NAMALWA (cell line): ENCODE measurements at regions not wholly inside any gene's neighbourhood (a gene's known extent, or its start where the extent isn't known, plus 50 kb on each side); places are given as distances from the start of the nearest gene placed in this dataset.
"Not testable (repeated sequence)": the region's sequence is repeated elsewhere in the genome, so short reads cannot be mapped to it uniquely, and the experiment has no call there.

Experiments used
- DNase-seq: peaks from one replicate; pipeline ENCODE4 v3.0.0-alpha.2; 2015; ENCODE audit warnings: low spot score

DNA sequence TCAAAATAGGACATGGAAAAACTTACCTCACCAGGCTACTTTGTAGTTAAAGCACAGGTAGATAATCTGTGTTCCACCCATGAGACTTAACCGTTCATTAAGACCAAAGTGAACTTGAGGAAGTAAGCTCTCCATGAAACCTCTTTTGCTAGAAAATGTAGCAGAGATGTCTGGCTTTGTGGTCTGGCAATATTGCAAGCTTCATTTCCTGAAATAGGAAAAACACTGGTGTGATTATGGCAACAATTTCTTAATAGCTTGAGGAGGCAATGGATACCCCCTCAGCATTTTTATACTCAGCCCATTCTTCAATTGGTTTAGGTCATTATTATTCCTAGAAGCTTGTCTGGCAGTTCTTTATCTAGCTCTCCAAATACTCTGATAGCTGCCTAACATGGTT, 957.3 kb downstream of the IGSF11 start:
- DNase-seq, result no peak

DNA sequence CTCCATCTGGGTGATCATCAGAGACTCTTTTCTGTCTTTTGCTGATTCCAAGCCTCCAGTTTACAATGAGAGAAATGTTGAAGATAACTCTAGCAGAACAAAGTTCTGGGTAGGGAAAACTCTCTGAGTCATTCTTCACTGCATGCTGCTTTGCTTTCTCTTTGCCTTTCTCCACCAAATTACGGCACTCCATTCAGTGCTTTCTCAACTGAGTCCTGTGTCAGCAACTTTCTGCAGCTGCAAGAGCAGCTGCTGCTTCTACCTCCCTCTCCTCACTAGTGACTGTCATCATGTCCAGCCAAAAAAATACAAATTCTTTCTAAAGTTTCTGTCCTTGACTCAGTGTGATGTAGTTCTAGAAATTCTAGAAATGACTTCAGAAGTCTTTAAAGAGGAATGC, 953.8 kb downstream of the IGSF11 start:
- no peak for DNase-seq

GRCh38 chr3:118088696-118089095, 946.0 kb downstream of the IGSF11 start:
- DNase-seq, result no peak

- no peak for DNase-seq
Measured at GRCh38 chr3:118089563-118089962, 945.1 kb downstream of the IGSF11 start.

GRCh38 chr3:118097226-118097625, 937.4 kb downstream of the IGSF11 start:
- DNase-seq, result no peak

- DNase-seq, result no peak
Measured at GRCh38 chr3:118097660-118098059, 937.0 kb downstream of the IGSF11 start.

GRCh38 chr3:118098827-118099226, 935.8 kb downstream of the IGSF11 start:
- DNase-seq, result no peak

DNA sequence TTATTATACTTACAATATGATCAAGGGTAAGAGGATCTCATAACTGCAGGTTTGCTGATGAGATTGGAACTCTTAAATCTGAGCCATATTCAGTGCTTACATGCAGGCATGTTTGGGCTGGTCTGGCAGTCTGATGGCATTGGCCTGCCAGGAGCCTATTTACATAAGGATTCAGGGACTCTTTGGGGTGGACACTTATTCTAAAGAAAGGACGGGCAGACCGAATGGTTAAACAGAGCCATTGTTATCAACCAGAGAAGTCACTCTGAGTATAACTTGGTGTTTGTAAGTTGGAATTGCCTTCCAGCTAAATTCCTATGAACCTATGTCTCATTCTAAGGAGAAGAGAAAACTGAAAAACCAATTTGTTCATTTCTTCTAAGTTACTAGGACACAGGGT, 932.8 kb downstream of the IGSF11 start:
- DNase-seq, result no peak

GRCh38 chr3:118102737-118103136, 931.9 kb downstream of the IGSF11 start:
- no peak for DNase-seq

DNA sequence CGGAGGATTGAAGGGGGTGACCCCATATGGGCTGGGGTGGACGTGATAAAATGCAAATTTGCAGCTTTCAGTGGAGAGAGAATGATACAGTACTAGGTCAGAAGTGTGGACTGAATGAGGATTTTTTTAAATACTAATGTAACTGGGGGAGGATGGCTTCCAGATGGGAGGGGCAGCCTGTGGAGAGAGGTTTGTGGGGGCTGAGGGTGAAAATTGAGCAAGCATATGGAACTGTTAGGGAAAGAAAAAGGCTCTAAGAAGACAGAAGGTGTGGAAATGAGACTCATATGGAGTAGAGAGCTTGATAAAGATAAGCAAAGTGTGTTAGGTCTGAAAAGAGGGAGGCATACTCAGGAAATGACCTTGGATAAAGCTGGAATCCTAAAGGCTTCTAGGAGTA, 926.4 kb downstream of the IGSF11 start:
- DNase-seq, result no peak

GRCh38 chr3:118108769-118109168, 925.9 kb downstream of the IGSF11 start:
- no peak for DNase-seq

GRCh38 chr3:118110211-118110610, 924.4 kb downstream of the IGSF11 start:
- DNase-seq, result no peak

DNA sequence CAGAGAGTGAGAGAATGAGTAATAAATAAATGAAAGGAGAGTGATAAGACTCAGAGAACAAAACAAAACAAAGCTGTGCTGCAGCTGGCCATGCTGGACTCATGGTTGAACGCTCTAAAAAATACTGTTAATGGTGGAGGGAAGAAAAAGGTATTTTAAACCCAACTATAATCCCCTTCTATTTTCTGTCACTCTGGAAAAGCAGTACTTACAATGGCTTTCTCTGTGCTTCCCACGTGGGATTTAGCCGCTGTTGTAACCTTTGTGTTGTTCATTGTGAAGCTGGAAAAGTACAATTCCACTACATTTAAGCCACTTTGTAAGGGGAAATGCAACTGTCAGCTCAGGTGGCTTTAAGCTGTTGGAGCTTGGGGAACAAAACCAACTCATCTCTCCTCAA, 917.7 kb downstream of the IGSF11 start:
- DNase-seq, result no peak

GRCh38 chr3:118126751-118127150, 907.9 kb downstream of the IGSF11 start:
- DNase-seq, result no peak

DNA sequence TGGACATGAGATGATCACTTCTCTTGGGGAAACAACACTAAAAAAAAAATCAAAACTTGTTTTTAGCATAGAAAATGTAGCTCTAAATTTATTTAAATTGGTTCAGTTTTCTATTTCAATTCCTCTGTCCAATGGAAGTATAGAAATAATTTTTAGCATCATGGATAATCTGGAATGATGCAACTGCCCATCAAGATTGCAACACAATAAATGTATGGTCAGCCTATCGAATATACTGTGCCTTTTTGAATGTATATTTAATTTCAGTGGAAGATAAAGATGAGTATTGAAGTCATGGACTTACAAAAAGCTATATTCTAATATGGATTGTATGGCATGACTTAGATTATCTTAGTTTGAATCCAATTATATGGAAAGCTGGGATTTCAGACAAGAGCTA, 906.7 kb downstream of the IGSF11 start:
- no peak for DNase-seq

- DNase-seq, result no peak
Measured at GRCh38 chr3:118128886-118129285, 905.8 kb downstream of the IGSF11 start.

GRCh38 chr3:118137778-118138177, 896.9 kb downstream of the IGSF11 start:
- no peak for DNase-seq

- no peak for DNase-seq
Measured at GRCh38 chr3:118144919-118145318, 889.7 kb downstream of the IGSF11 start.

DNA sequence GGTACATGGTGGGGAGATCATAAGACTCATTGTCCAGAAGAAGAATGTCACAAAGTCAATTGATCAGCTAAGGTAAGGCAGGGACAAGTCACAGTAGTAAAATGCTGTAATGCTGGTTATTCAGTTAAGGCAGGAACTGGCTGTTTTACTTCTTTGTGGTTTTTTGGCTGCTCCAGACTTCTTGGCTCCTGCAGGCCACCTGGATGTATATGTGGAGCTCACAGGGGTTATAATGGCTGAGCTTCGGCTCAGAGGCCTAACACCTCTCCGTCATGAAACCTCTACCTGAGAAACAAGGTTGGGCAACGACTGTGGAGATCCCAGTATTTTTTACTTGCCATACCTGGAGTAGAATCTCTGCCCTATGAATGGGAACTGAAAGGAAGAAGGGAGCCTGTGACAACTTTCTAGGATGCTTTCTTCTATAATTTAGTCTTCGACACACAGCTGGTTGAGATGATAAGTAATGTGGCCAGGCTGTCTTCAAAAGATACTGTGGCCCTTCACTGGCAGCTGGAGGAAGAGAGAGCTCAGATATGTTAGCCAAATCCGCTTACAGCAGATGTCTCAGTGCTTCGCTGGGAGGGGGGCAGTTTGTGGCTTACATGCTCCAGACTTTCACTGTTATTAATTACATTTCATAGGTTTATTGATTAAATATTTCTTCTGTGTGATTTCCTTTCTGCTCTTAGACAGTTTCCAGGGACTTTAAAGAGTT, 887.8 kb downstream of the IGSF11 start:
- no peak for DNase-seq

GRCh38 chr3:118151164-118151563, 883.5 kb downstream of the IGSF11 start:
- DNase-seq, result no peak

- not testable (repeated sequence) for DNase-seq
Measured at GRCh38 chr3:118162627-118163588, 871.7 kb downstream of the IGSF11 start.

- no peak for DNase-seq
Measured at GRCh38 chr3:118165413-118165812, 869.2 kb downstream of the IGSF11 start.

- DNase-seq, result no peak
Measured at GRCh38 chr3:118167571-118167970, 867.1 kb downstream of the IGSF11 start.
